ENCODE measurements at regions not wholly inside any gene's neighbourhood (a gene's known extent, or its start where the extent isn't known, plus 50 kb on each side); places are given as distances from the start of the nearest gene placed in this dataset.
"Not testable (repeated sequence)": the region's sequence is repeated elsewhere in the genome, so short reads cannot be mapped to it uniquely, and the experiment has no call there.

DNA sequence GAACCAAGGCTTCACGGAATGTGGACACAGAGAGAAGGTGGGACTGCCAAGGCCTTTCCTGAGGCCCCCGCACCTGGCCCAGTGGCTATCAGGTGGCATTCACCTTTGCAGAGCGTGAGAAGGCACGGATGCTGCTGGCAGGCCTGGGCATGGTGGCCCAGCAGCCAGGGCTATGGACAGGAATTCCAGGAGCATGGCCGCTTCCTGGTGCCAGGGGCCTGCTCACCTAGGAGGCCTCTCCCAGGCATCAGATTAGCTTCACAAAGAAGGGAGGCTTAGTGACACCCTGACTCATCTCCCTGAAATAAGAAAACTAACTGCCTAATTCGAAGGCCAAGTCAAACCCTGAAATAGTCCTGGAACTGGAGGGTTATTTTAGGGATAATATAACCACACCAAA lies 155.8 kb downstream of the TEX29 start:
- DNase-seq = no peak

DNA sequence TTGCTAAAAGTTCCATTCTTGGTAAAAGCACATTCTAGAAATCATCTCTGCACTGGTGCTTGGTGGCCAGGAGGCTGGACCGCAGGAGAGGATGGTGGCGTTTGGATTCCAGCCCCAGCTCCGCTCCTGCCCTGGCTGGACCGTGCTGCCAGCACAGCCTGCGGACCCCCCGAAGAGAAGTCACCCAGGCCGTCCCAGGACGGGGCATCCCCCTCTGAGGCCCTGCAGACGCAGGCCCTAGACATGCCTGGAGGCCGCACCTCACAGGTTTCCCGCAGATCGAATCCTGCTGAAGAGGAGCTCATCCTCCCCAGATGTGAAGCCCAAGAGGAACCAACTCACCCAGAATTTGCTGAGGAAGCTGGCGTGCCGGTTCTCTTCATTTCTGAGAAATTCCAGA lies 159.0 kb downstream of the TEX29 start:
- no peak for DNase-seq

DNA sequence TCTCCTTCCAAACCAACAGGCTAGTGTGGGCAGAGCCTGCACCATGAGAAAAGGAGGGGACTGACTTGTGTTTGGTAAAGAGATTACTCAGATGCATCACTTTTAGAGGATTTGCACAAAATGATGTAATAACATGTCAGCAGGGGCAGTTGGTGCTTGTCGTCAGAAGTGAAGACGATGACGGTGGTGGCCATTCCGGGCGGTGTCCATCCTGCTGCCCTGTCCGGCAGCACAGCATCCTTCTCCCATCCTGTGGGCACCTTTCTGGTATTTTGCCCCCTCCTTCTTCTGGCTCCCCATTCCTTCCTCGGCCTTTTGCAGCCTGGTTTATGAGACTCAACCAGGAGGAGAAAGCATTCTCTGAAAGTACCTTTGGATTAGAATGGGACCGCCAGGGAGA lies 160.1 kb downstream of the TEX29 start:
- DNase-seq = no peak

DNA sequence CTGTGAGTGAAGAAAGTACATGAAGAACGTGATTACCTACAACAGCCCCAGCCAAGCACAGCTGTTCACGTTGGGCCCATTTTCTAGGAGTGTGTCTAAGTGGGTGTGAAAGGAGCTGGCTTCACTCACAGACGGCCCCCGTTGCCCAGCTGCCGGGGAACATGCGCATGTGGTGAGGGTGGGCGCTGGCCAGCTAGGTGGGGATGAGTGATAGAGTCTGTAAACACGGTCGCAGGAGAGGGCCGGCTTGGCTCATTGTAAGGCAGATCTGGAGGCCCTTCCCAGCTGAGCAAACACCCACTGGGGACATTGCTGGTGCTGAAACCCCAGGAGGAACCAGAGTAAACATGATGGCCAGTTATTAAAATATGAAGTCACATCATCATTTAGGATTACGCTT lies 160.5 kb downstream of the TEX29 start:
- no peak for DNase-seq

DNA sequence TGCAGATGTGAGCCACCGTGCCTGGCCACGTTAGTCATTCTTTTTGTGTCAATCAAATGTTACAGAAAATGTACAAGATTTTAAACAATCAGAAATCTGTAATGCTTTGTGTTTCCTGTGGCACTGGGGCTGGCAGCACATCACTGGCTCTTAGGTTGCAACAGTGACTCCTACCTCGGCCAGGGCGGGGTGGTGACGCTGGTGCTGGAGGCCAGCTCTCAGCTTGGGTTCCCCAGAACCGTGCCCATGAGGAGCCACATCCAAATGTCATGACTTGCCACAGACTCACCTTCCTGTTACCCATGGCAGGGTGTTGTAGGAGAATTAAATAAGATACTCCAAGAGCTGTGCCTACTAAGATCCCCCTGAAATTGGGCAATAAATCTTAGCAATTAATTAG lies 161.7 kb downstream of the TEX29 start:
- no peak for DNase-seq

DNA sequence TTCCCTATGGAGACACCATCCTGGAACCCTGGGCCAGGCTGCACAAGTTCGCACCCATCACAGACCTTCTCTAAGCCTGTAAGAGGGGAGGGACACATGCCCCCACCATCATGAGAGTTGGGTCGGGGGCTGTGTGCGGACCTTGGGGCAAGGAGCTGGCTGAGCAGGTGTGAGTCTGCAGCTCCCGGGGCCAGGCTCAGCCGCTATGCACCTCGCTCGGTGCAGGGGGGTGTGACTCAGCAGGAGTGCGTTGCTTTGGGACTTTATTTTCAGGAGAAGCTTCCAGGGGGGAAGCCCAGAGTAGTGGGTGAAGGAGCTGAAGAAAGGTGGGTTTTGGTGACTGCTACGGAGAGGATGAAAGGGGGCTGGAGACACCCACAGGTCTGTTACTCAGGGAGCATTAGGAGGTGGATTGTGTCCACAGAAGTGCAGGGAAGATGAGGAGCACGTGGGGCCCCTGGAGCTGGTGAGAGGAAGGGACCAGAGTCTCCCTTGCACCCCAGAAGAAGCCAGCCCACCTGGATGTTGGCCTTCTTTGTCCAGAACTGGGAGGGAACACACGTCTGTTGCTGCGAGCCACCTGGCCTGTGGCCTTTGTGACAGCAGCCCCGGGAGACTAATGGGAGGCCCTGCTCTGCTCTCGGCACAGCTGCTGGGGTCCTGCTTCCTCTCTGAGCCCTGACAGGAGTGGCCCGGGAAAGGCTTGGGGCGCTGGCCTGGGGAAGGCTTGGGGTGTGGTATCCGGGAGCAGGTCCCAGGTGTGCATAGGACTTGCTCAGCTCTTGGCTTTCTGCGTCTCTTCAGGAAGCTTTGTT lies 162.6 kb downstream of the TEX29 start:
- no peak for DNase-seq

DNA sequence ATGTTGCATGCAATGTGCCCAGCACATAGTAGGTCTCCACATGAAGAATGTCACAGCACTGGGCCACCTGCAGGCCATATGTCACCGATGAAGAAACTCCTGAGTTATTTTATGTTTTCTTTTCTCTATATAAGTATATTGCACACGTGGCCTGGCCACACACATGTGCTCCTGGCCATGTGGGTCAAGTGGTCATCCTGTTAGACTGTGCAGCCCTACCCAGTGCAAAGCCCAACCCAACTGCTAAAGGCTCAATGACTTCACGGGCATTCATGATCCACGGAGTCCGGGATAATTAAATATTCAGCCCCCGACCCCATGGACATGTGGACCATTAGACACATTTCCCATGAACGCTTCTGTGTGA lies 163.2 kb downstream of the TEX29 start:
- no peak for DNase-seq

DNA sequence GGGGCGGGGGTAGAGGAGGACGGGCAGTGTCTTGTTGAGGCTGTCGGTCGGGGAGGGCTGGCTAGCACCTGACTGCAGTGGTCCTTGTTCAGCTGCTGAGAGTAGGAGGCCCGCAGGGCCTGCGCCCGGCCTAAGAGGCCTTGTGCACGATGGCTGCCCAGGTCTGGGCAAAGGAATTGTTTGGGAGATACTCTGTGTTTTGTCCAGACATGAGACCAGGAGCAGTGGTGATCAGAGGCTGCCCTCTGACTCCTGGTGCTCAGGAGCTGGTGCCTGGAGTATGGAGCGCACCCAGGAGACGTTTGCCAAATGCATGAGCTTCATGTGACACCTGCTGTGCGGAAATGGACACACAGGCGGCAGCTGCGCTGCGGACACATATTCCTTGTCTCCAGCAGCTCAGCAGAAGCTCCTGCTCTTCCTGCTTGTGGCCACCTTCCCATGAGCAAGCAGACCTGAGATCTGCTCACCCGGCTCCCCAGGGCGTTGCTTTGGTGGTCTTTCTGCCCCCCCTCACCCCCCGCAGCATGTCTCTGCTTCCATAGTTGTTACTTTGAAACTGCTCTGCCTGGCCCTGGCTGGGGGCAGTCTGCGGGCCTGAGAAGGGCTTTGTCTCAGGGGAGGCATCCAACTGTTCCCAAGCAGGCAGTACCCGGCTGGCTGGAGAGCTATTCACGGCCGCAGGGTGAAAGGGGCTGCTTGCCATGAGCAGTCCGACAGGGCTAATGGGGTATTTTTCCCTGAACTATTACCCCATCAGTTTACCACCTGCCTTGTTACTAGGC lies 163.9 kb downstream of the TEX29 start:
- no peak for DNase-seq

DNA sequence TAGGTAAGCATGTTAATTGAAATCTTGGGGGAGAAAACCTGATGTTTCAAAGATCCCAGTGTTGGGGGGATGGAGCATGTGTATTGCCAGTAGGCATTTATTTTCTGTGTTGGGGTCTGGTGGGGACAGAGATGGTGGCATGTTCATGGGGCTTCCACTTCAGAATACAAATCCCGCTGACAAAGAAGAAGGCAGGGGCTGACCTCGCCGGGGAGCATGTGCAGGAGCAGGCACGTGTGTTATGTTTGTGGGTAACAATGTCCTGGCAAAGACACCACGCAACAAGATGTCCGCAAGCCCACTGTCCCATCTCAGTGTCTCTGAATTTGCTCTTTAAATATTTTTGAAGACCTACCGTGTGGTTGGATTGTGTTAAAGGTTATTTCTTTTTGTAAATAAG lies 164.5 kb downstream of the TEX29 start:
- no peak for DNase-seq

DNA sequence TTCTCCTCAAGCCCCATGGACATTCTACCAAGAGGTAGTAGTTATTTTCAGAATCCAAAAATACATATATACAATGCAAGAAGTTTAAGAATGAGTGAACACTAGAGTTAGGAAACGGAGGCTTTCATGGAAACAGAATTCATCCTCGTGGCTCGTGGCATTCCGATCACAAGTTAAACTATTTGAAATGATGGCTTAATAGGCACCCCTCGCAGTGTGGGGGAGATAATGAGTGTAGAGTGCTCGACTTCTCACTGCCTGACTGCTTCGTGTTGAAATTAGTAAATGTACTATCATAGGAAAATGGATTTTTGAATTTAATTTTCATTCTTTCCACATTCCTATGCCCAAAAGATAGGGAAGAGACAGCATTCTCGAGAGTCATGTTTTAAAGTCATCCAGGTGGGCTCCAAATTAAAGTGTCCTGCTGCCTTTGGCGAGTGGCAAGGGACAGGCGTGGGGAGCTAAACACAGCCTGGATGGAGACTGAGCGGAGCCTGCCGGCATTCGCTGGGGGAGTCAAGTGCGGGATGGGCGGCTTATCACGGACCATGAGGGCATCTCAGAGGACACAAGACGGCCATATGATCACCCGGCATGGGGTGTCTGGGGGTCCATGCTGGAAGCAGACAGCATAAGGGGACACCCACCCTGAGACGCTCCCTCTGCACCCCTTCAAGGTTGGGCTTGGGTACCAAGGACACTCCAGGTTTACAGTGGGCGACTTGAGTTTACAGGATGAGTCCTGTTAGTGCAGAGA lies 165.2 kb downstream of the TEX29 start:
- DNase-seq = no peak

DNA sequence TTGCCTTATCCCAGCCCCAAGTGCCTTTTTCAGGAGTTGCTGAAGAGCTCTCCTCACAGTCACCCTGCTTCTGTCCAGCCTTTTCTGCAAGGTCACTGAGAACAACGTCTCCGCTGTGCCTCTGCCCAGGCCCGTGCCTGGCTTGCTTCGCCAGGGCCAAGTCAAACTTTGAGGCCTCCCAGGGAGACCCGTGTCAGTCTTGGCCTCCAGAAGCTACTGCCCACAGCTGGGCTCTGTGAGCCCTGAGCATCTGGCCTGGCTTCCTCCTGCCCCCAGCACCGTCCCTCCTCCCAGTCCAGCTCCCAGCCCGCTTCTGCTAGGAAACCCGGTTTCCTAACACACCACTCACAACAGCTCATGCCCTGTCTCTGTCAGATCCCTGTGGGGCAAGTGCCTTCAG lies 165.9 kb downstream of the TEX29 start:
- DNase-seq = no peak

DNA sequence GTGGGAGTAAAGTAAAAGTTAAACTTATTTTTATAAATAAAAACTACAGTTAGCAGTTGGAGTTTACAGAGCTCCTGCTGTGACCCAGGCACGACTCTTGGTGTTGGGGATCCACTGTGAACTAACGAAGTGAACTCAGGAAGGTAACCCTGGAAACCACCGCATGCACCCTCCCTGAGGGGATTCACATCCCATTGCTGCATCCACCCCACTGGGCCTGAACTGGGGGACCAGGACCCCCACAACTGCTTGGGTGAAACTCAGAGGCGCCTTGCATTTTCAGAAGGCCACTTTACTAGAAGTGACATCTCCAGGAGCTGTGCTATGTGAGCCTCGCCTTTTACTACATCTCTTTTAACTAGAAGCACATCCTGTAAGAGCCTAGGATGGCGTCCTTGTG lies 166.4 kb downstream of the TEX29 start:
- no peak for DNase-seq

DNA sequence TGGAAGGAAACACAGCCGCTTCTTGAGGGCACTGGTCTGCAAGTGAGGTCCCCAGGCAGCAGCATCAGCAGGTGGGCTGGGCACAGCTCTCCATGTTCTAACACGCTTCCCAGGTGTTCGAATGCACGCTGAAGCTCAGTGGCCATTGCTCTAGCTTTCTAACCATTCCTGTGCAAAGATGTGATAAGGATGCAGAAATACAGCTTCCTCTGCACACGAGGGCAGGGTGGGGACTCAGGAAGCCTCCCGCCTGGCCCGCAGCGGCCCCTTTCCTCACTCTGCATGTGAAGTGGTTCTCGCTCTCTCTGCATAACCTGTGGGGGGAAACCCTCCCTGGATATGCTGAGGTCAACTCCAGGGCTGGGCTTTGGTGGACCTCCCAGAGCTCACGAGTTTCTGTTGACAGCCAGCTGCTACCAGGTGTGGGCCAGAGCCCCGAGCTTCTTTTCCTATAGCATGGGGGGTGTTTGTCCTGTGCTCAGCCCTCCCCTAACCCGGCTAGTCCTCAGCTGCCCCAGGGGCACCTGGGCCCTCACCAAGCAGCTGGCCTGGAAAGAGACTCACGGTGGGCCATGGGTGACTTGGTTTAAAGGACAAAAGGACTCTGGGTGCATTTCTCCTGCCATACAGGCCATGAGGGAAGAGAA lies 168.2 kb downstream of the TEX29 start:
- no peak for DNase-seq

DNA sequence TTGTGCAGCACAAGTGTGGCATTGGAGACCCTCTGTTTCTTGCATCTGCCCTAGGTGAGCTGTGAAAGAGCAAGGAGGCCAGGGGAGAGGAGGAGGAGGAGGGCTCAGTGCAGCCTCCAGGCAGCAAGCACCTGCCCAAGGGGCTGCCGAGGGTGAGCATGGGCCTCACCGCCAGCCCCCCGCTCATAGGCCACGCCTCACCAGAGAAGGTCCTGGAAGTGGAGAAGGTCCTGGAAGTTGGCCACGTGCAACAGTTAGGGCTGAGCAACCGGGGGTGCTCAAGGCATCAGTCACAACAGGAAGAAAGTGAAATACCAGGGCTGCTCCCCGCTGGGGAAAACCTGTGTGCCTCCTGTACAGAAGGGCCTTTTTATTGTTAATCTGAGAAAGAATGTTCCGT lies 168.9 kb downstream of the TEX29 start:
- DNase-seq = no peak

DNA sequence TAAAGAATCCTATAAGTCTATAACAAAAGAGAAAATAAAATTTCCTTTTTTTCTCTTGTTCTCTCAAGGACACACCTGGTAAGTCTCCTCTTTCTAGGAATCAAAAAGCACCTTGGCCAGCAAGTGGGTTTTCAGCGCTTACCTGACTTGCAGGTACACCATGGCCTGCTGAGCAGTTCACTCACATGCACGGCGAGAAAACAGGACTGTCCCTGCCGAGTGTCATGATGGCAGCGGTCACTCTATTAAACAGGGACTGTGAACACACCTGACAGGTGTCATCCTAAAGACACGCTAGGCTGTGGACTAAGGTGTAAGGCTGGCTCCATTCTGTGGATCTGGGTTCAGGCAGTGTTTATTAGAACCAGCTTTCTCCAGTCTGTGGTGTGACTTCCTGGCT lies 170.2 kb downstream of the TEX29 start:
- no peak for DNase-seq

DNA sequence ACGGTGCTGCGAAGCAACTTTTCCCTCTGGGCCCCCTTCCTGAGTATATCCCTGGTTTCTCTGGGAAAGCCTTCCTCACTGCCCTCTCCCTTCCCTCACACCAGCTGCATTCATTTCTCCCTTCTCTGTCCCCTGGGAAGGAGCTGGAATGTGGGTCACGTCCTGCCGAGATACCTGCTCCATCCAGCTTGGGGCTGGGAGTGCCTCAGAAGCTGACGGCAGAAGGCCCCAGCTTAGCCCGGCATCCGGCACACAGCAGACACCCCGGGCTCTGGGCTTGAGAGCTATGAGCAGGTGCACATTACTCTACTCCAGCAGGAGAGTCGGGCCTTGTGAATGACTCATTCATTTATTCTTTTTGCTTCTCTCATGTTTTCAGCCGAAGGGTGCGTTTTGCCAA lies 170.6 kb downstream of the TEX29 start:
- DNase-seq = no peak

DNA sequence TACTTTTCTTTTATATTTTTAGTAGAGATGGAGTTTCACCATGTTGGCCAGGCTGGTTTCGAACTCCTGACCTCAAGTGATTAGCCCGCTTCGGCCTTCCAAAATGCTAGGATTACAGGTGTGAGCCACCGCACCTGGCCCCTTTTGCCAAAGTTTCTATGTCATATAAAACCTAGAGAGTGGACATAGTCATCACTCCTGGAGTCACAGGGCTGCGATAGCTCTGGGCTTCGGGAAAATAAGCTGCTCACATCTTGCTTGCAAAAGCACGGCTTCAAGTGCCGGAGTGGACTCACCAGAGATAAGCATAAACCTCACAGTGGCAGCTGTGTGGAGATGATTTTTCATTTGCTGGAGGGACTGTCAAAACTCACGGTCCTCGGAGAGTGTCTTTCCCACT lies 171.2 kb downstream of the TEX29 start:
- DNase-seq = no peak

DNA sequence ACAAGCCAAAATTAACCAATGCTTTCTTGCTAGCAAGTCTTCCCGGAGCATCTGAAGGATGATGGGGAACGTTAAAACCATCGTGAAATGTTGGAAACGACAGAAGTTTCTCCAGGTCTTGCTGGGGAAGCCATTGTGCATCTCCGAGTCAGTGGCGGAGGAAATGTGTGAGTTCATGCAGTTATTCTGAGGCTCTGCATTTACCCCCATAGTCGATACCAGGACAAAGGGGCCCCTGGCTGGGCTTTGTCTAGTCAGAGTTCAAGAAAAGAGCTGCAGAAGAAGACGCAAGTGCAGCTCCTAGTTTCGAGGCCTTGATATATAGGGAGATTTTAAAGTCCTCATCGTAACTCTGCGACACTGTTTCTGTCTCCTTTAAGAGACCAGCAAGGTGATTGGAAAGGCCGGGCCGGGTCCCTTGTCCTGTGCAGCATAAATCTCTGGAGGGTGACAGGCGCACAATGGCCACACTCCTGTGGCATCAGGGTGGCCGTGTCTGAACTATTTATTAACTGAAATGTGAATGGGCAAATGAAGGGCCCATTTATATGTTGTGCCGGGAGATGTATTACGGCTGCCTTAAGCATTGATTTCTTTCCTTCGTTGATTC lies 172.0 kb downstream of the TEX29 start:
- no peak for DNase-seq

DNA sequence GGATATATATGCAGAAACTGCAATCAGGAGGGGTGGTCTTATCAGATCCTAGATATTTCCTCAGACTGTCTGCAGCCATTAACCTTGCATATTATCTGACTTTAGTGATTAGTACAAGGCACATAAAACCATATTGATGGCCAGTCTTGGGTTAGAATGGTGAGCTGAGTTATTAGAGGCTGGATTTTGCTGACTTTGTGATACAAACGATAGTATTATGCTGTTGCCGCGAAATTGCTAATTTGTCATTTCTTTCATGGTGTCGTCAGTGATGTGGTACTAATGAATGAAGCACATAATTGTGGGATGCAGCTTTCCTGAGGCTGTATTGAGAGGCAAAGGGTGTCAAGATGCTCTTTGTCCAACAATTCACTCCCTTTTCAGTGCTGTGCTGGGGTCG lies 172.5 kb downstream of the TEX29 start:
- DNase-seq = no peak

DNA sequence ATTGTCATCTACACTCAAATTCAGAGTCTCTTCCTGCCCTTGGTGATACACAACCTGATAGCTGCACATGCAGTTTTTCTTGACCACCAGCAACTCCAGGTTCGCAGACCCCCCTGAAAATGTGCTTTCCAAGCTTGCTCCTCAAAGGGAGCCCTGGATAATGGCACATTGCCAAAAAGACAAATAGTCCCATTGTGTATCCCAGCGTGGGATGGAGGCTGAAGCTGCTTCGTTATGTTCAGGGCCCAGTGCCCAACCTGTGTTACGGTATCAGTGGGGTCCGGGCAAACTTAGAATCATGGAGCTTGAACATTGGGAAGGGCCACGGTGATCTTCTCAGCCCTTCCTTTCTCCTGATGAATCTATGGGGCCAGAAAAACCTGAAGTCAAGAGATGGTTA lies 173.0 kb downstream of the TEX29 start:
- no peak for DNase-seq

DNA sequence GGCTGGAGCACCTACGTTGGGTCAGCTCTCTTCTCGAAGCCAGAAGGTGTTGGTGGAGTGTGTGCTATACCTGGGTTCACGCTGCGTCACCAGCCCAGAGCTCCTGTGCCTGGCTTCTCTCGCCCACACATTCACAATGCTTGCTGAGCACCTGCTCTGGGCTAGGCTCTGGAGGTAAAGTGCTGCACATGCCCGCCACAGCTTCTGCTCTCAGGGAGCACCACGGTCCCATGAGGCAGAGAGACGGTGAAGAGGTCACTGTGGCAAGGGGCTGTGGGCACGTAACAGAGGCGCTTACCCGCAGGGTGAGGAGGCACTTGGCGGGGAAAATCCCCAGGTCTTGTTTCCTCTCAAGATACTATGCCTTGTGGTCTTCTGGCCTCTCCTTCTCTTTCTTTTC lies 174.2 kb downstream of the TEX29 start:
- DNase-seq = no peak

DNA sequence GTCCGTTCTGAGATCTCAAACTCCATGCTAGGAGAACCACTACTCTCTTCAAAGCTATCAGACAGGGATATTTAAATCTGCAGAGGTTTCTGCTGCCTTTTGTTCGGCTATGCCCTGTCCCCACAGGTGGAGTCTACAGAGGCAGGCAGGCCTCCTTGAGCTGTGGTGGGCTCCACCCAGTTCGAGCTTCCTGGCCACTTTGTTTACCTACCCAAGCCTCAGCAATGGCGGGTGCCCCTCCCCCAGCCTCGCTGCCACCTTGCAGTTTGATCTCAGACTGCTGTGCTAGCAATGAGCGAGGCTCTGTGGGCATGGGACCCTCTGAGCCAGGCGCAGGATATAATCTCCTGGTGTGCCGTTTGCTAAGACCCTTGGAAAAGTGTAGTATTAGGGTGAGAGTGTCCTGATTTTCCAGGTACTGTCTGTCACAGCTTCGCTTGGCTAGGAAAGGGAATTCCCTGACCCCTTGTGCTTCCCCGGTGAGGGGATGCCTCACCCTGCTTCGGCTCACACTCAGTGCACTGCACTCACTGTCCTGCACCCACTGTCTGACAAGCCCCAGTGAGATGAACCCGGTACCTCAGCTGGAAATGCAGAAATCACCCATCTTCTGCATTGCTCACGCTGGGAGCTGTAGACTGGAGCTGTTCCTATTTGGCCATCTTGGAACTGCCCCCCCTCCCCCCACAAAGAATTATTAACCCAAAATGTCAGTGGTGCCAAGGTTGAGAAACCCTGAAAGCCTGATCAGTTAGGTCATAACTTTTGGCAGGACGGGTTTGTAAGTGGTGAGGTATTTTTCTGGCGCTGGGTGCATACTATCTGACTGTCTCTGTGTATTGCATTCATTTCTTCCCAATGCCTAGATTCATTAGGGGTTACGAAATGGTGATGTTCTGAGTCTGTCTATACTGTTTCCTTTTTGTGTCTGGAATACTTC lies 181.4 kb downstream of the TEX29 start:
- DNase-seq = not testable (repeated sequence)
